Breast epithelium (tissue), 3 donors: ENCODE measurements at regions not wholly inside any gene's neighbourhood (a gene's known extent, or its start where the extent isn't known, plus 50 kb on each side); places are given as distances from the start of the nearest gene placed in this dataset.

ENCODE experiments used
- CTCF ChIP-seq, 3 donors: fragments of 450-650 bp; IDR thresholded peaks; one replicate each; pipeline ENCODE4 v1.5.1; 2016 to 2017; ENCODE audit warnings: antibody characterized with exemption in 3 of 3, mild to moderate bottlenecking in 3 of 3, moderate library complexity in 3 of 3
- POLR2A ChIP-seq: fragments of 450-650 bp; IDR thresholded peaks from one replicate; pipeline ENCODE4 v1.6.1; 2016; ENCODE audit warnings: antibody characterized with exemption, mild to moderate bottlenecking, moderate library complexity

GRCh38 chr10:43739161-43739560, 90.5 kb upstream of the ZNF32 start:
- TF ChIP-seq POLR2A, result no peak
- no peak for TF ChIP-seq CTCF (IDR thresholded peaks at IDR 0.05)
